SKM-1 (cell line): ENCODE measurements at regions not wholly inside any gene's neighbourhood (a gene's known extent, or its start where the extent isn't known, plus 50 kb on each side); places are given as distances from the start of the nearest gene placed in this dataset.
"Not testable (repeated sequence)": the region's sequence is repeated elsewhere in the genome, so short reads cannot be mapped to it uniquely, and the experiment has no call there.

Experiments
- DNase-seq: peaks from one replicate; lab custom pipeline; 2025; ENCODE audit not compliant: unreplicated experiment; lab: John Stamatoyannopoulos, UW

DNA sequence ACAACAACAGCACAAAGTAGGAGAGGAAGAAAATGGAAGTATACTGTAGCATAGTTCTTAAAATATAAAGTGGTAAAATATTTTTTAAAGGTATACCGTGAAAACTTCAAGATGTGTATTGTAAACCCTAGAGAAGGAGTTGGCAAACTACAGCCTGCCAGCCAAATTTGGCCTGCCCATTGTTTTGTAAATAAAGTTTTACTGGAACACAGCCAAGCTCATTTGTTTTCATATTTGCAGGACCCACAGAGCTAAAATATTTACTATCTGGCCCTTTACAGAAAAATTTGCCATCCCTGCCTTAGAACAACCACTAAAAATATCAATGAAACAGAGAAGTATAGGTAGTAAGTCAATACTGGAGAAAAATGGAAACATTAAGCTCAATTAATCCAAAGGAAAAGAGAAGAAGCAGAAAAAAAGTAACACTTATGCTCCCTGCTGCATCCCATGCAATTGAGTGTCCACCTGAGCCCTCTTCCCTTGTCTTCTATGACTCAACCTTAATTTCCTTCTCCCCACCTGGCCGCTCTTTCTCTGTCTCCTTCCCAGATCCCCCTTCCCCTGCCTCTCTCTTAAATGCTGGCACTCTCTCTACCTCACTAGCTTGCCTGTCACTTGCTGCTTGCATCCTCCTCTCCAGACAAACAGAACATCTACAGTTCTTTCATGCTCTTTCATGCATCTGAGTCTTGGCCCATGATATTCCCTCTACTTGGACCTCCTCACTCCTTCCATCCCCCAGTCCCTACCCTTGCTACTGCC lies 50.6 kb upstream of the FER start:
- DNase-seq = no peak

DNA sequence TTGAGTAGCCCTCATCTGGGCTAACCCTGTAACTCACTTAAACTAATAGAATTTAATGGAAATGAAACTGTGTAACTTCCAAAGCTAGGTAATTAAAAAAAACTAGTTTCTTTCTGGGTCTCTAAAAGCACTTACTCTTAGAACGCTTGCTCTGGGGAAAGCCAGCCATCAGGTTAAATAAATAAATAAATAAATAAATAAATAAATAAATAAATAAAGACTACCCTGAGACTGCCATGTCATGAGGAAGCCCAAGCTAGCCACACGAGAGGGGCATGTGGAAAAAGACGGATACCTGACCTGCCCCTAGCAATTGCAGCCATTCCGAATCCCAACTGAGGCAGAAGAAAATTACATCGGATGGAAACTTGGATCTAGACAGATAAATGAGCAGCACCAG lies 51.3 kb upstream of the FER start:
- no peak for DNase-seq

GRCh38 chr5:108688485-108688884 lies 59.2 kb upstream of the FER start:
- DNase-seq = no peak

GRCh38 chr5:108687595-108688200 lies 60.0 kb upstream of the FER start:
- no peak for DNase-seq

- no peak for DNase-seq
Observed at GRCh38 chr5:108686676-108687075, 61.0 kb upstream of the FER start.

- DNase-seq = not testable (repeated sequence)
Observed at GRCh38 chr5:108685448-108686216, 62.1 kb upstream of the FER start.

- peak; percentile 51 for DNase-seq
Observed at GRCh38 chr5:108681079-108681921, 66.4 kb upstream of the FER start.

DNA sequence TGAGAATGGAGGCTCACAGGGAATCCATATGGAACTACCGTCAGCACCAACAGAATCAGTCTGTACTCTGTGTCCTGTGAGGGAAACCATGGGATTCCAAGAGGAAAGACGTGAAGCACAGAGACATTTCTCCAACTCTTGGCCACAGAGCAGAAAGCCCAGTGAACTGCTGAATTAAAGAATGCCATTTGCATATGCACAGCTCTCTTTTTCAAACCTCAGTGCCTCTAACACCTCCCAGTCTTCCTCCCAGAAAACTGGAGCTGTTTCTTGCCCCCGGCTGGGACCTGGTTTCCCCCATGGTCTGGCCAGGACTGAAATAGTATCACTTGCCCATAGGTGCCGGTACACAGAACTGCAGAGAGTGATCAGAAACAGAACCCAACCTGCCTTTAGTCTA lies 69.6 kb upstream of the FER start:
- DNase-seq = no peak

GRCh38 chr5:108675736-108676135 lies 72.0 kb upstream of the FER start:
- no peak for DNase-seq

DNA sequence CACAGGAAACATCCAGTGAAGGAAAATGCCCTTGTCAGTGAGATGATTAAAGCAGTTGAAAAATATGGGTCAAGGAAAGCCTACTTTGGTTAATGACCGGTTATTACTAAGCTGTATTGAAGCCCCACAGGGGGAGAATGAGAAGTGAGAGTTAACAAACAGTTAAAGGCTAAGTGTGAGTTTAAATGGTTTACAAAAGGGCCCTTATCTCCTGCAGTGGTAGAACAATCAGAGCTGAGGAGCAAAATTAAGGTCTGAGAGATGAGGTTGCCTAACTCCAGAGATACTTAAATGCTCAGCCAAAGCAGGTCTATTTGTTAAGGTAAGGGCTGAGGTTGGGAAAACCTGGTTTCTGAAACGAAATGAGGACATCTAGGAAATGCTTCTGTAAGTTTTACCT lies 75.1 kb upstream of the FER start:
- DNase-seq = no peak

DNA sequence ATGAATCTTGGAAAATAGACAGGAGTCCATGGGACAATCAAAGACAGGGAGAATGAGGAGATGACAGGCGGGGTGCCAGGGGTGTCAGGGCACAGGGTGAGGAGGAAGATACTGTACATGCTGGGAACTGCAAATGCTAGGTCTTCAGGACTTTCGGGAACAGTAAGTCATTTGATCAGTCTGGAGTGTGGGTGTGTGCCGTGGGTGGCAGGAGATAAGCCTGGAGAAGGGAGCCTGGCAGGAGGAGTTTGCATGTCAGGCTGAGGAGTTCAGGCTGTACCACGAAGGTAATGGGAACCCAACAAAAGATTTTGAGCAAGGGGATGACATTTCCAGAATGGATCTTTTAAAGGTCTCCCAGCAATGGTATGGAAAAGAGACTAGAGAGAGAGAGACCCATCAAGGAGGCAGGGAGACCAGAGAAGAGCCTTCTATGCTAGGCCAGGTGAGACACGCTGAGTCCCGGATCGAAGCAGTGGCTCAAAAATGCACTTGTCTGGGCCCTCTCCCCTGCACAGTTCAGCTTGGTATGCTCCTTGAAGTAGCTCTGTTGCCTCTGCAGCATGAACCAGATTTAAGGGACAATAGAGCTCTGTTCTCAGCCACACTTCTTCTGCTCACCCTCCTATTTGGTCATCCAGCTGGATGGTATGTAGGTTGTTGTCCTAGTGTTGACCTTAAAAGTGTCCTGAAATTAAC lies 77.0 kb upstream of the FER start:
- no peak for DNase-seq

- no peak for DNase-seq
Observed at GRCh38 chr5:108669462-108669861, 78.2 kb upstream of the FER start.

DNA sequence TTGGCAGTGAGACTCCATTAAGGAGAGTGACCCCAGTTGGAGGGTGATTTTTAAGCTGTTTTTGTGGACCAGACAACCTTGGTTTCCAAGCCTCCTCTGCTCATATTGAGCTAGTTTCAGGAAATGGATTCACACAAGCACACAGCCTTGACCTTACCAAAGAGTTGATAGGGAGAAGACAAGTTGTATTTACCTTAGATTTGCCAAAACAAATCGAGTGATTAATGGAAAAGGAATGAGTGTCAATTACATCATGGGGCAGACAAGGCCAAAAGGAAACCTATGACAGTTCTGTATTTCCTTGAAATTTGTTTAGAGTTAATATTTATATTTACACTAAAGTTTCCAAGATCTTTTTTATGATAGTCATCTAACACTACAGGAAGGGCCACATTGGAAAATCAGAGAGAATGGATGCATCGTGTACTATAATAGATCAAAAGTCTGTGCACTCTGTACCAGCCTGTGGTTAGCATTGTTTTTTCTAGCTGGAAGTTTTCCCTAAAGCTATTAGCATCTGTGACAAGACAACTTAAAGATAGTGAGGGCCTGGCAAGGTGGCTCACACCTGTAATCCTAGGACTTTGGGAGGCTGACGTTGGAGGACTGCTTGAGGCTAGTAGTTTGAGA lies 86.0 kb upstream of the FER start:
- DNase-seq = no peak

- no peak for DNase-seq
Observed at GRCh38 chr5:108661024-108661423, 86.7 kb upstream of the FER start.

GRCh38 chr5:108660291-108660690 lies 87.4 kb upstream of the FER start:
- no peak for DNase-seq

GRCh38 chr5:108659531-108659930 lies 88.2 kb upstream of the FER start:
- DNase-seq = no peak

GRCh38 chr5:108655750-108656450 lies 91.8 kb upstream of the FER start:
- no peak for DNase-seq

DNA sequence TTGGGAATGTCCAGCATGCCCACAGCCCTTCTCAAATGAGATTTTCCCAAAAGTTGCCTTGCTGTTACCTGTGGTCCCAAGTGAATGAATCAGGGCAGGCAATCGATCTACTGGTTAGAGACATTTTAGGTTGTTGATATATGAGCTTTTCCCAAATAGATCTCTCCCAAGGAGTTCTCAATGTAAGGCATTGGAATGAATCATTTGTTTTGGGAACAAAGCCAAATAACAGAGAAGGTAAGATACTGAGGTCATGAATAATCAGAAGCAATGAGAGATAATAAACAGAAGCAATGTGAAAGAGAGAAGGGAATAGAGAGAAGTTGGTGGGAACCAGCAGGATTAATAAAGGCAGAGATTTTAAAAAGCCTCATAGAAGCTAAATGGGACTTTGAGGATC lies 93.6 kb upstream of the FER start:
- DNase-seq = no peak

- no peak for DNase-seq
Observed at GRCh38 chr5:108653201-108653600, 94.5 kb upstream of the FER start.

DNA sequence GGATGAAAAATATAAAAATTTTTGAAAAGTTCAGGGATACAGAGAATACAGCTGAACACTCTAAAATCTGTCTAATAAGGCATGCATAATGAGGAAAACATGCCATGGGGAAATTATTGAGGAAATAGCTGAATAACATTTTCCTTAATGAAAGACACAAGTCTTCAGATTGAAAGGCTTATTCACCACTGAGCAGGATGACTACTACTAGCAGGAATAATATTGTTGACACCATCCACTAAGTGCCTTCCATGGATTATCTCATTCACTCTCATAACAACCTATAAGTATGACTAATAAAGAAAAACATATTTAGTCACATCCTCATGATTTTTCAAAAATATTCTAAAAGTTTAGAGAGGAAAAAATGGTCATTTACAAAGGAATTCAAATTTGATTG lies 96.7 kb upstream of the FER start:
- no peak for DNase-seq
